H7 (cell line): ENCODE measurements at regions not wholly inside any gene's neighbourhood (a gene's known extent, or its start where the extent isn't known, plus 50 kb on each side); places are given as distances from the start of the nearest gene placed in this dataset.

ENCODE experiments used
- DNase-seq: peaks from one replicate; pipeline ENCODE4 v3.0.0; 2012
- H3K27me3 ChIP-seq: 2 replicates; pipeline ENCODE4 v1.6.0; 2011; ENCODE audit warnings: mild to moderate bottlenecking, low read length; ENCODE audit not compliant: control insufficient read depth, insufficient read depth
- H3K36me3 ChIP-seq: replicated peaks from 2 replicates; pipeline ENCODE4 v1.5.1; 2011; ENCODE audit warnings: low read length; ENCODE audit not compliant: control insufficient read depth, insufficient read depth
- H3K4me3 ChIP-seq: 2 replicates; pipeline ENCODE4 v1.5.1; 2011; ENCODE audit warnings: low read depth, mild to moderate bottlenecking, control low read depth, low read length, moderate library complexity; ENCODE audit not compliant: insufficient read depth

DNA sequence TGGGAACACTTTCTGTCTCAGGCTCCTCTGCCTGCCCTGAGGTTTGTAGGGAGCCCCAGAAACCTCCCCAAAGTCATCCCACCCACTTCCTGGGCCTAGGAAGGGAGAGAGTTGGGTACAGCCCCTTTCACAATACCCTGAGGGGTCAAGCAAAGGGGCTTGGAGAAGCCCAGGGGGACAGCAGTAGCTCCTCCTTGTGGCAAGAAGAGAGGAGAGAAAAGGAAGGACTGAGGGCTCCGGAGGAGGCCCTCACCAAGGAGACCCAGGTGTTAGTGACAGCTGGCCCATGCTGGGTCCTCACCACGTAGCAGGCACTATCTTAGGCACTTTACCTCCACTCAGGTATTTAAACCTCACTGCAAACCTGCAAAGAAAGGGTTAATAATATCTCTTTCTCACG lies 112.8 kb downstream of the IRX5 start:
- H3K36me3 ChIP-seq: no peaks in the 10 kb centered on the region
- no peak overlapping the region for H3K4me3 ChIP-seq
- DNase-seq: no peak
- no peaks in the 10 kb centered on the region for H3K27me3 ChIP-seq

DNA sequence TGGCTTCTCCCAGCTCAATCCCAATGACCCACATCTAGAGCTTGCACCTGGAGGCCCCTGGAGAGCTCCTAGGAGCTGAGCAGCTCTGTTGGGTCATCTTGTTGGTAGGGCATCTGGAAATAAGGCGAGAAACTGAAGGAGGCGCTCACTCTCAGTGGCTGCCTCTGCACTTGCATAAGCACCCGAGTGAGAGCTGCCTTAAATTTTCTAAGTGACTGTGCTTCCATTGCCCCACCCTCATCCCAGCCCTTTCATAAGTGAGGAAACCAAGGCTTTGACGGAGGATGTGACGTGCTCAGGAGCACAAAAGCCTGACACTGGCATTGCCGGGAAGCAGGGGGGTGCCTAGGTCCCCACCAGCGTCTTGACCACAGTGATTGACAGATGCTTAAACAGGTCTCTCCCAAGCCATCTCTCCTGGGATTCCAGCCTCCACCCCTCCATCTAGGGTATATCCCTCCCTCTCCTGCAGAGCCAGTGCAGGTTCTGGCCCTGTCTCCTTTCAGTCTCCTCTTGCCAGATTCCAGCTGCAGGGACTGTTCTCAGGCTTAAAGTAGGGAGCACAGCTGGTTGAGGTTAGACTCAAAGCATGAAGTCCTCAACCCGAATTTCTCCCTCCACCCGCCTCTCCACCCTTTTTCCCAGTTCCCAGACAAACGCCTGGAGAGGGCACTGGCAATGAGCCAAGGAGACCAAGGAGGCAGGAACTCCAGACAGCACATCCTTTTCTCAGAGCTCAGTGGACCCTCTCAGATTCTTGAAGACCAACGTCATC lies 113.7 kb downstream of the IRX5 start:
- DNase-seq: no peak
- Histone ChIP-seq H3K27me3 (no peaks in the 10 kb centered on the region), H3K4me3 (no peak overlapping the region), H3K36me3 (no peaks in the 10 kb centered on the region)

DNA sequence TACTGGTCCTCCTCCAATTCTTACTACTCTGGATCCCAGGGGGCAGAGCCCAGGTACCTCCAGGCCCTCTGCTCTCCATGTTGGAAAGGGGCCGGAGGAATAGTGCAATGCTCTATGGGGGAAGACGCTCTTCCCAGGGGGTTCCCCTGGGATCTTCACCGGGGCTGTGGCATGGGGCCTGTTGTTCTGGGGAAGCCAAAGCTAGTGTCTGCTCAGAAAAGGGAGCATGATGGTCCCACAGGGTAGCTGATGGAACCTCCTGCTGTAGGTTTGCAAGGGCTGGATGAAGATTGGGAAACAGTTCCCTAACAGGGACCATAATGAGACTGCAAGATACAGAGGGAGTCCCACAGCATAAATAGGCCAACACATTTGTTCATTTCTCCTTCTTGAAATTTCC lies 114.7 kb downstream of the IRX5 start:
- no peak overlapping the region for H3K4me3 ChIP-seq
- no peaks in the 10 kb centered on the region for H3K36me3 ChIP-seq
- no peaks in the 10 kb centered on the region for H3K27me3 ChIP-seq
- no peak for DNase-seq

DNA sequence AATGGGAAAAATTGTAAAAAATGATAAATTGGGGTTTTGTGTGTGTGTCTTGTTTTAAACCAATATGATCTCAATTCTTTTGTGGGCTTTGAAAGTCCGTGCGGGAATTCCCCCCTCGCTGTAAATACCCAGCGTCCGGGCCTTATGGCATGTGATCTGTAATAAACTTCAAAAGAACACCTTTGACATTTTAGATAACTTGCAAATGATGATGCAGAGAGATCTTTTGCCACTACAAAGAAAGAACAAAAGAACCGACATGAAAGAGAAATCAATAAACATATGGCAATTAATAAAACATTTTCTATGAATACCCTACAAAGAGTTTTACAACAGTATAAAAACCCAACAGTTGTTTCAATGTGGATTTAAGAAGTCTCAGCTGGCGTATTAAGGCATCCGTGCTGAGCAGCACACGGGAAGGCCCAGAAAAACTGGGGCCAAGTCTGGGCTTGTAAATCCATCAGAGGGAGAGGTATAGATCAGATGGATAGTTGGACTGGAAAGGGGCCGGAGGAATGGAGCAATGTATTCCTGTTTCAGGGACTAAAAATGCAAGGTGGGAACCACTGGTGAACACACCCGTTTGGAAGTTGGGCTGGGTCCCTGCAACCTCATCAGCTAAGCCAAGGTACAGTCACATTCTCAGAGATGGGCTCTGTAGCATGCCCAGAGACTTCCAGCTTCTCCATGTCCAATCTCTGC lies 115.2 kb downstream of the IRX5 start:
- H3K27me3 ChIP-seq: no peaks in the 10 kb centered on the region
- no peak overlapping the region for H3K4me3 ChIP-seq
- H3K36me3 ChIP-seq: no peaks in the 10 kb centered on the region
- DNase-seq: no peak

DNA sequence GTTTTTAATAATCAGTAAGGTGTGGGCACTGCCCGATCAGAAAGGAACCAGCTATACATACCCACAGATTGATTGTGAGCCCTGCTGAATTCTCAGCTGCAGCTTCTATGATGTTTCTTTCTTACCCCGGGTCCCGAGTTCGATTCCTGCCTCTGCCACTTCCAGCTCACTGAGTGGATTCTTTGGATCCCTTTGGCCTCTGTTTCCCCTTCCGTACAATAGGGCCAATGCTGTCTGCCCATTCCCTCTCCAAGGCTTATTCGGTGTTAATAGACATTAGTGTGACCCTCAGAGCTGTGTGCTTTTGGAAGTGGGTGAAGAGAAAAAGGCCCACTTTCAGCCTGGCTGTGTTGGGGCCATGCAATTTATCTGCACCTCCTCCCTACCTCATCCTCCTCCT lies 115.8 kb downstream of the IRX5 start:
- H3K27me3 ChIP-seq: no peaks in the 10 kb centered on the region
- H3K4me3 ChIP-seq: no peak overlapping the region
- H3K36me3 ChIP-seq: no peaks in the 10 kb centered on the region
- no peak for DNase-seq

DNA sequence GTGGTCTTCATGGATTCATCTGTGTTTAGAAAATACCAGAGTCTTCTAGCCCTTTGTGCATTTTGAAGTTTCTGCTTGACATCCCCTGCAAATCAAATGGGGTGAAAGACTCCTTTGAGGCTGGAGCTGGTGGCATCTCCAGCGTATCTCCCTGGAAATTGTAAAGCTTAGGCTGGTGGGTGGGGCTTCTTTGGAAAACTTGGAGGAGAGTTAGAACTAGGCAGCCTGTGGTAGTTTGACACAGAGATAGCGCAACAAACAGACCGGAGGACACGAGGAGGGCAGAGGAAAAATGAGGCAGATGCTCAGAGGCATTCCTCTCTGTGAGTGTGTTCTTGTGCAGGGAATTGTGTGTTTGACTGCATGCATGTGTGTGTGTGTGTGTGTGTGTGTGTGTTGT lies 116.3 kb downstream of the IRX5 start:
- Histone ChIP-seq H3K4me3 (no peak overlapping the region), H3K36me3 (no peaks in the 10 kb centered on the region), H3K27me3 (no peaks in the 10 kb centered on the region)
- no peak for DNase-seq

DNA sequence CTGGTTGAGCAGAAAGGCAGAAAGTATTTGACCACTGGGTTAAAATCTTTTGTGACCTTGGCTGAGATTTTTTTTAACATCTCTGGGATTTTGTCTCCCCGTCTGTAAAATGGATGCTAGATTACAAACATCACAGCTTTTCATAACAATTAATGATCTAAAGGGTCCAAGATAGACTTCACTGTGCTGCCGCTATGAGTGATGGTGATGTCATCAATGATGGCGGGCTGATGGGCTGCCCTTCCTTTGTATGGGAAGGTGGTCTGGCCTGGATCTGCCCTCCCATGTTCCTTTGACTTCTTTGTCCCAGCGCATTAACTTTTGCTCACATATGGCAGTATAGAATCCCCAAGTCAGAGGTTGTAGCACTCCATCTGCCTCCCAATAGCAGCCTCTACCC lies 116.7 kb downstream of the IRX5 start:
- Histone ChIP-seq H3K36me3 (no peaks in the 10 kb centered on the region), H3K4me3 (no peak overlapping the region), H3K27me3 (no peaks in the 10 kb centered on the region)
- DNase-seq: no peak

DNA sequence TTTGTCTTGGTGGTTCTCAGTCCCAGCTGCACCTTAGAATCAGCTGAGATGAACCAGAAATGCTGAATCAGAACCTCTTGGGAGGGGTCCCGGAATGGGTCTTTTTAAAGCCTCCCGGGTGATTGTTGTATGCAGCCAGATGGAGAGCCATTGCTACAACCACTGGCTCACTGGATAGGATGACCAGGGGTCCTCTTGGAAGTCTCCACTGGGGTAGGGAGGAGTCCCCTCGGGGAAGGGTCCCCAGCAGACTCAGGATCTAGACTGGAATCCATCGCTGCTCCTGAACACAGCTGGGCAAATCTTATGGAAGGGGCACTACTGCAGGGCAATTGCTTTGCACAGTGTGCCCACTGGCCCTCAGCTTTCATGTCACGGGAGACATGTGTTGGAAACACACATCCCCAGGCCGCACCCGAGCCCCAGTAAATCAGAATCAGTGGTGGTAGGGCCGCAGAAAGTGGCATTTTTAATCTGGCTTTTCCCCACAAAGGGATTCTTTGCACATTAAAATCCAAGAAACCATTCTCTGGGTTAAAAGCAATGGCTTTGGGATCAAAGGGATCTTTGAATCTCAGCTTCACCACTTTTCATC lies 117.3 kb downstream of the IRX5 start:
- no peak for DNase-seq
- no peaks in the 10 kb centered on the region for H3K27me3 ChIP-seq
- H3K4me3 ChIP-seq: no peak overlapping the region
- H3K36me3 ChIP-seq: no peaks in the 10 kb centered on the region

DNA sequence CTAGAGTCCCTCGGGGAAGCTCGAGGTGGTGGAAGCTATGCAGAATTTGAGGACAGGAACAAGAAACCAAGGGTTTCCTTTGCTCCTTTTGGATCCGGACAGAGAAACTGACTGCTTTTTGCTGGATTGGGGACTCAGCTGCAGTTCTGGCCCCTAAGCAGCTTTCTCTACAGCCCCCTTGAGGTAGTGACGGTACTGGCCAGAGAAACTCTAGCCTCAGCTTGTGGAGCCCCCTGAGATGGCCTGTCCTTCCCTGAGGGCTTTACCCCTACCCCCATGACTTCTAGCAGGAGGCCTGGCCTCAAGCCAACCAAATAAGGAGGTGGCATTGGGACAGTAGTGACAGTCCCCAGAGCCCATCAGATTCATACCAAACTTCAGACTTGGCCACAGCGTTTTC lies 118.1 kb downstream of the IRX5 start:
- H3K4me3 ChIP-seq: no peak overlapping the region
- peak; percentile 55 for DNase-seq
- no peaks in the 10 kb centered on the region for H3K27me3 ChIP-seq
- H3K36me3 ChIP-seq: no peaks in the 10 kb centered on the region

DNA sequence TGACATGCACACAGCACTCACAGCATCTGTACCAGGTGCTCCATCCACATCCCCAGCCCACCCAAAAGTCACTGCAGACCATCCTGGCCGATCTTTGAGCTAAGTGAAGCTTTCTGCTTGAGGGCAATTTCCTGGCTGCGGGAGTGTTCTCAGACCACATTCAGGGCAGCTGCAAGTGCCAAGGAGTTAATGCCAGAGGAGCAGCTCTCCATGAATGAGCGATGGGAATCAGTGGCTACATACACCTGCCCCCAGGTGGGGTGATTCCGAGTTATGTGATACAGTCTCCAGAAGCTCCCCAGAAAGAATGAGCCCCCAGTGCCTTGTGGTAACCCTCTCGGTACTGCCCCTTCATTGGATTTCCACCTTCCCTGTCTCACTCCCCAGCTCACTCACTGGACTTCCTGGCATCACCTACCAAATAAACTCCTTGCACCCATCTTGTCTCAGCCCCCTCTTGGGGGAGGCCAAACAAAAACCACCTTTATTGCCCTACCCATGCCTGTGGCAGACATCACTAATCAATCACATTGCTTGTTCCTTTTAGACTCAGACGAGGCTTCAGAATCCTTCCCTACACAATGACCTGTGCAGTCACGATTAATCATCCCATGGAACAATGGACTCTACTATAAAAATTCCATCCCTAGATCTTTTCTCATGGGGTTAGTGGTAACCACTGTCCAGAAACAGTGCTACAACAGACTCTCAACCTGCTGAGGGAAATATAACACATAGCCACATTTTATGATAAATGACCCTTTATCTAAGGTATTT lies 121.1 kb downstream of the IRX5 start:
- DNase-seq: no peak
- Histone ChIP-seq H3K36me3 (no peaks in the 10 kb centered on the region), H3K4me3 (no peak overlapping the region), H3K27me3 (peaks cover 9% of the 10 kb centered on the region)

DNA sequence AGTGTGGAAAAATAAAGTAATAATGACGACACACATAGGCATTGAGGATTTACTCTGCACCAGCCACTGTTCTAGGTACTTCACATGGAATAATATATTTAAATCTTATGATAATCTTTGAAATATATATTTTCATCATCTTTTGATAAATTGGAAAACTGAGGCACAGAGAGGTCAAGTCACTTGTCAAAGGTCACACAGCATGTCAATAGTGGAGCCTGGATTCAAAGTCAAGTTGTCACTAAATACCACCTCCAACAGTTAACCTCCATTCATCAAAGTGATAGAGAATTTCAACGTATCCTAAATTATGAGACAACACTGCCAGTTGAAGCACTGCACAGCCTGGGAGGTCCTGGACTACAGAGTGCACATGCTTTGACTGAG lies 121.7 kb downstream of the IRX5 start:
- DNase-seq: no peak
- H3K4me3 ChIP-seq: no peak overlapping the region
- peaks cover 15% of the 10 kb centered on the region for H3K27me3 ChIP-seq
- no peaks in the 10 kb centered on the region for H3K36me3 ChIP-seq

DNA sequence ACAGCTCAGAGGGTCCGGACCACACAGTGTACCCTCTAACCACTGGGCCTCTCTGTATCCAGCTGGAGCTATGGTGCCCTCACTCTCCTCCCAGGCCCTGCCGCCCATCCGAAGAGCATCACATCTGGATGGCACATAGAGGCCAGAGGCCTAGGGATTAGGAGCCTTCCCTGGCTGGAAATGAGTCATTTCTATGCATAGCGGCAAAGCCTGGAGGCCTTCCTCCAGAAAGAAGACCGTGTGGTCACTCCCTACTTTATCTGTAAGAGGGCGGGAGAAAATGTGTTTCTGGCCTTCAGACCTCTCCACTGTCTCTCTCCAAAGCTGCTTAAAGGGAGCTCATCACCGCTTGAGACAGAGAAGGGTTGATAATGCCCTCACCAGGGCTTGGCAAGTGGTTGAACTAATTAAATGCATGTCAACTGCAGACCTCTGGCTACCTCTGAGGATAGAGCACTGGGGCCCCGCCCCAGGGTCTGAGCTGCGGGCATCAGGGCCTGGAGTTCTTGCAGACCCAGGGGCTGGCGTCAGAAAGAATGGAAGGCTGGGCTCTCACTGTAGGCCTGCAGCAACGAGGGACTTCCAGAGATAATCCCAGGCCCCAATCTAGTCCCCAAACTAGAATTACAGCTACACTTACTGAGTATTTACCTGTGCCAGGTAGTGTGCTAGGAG lies 122.2 kb downstream of the IRX5 start:
- DNase-seq: no peak
- Histone ChIP-seq H3K4me3 (no peak overlapping the region), H3K27me3 (peaks cover 20% of the 10 kb centered on the region), H3K36me3 (no peaks in the 10 kb centered on the region)

DNA sequence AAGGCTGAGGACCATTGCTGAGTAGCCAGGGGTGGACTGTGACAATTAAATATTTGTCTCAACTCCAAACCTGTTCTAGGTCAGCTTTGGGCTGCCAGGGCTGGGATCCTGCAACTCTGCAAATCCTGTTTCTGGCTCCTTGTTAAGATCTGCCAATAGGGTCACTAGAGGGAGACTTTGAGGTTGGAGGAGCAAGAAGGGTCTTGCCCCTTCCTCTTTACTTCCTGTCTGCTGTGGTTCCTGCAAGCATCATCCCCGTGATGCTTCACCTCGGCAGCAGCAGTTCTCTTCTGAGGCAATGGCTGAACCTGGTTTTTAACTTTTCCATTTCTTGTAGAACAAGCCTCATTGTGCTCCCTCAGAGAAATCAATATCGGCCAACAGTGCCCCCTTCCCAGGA lies 124.6 kb downstream of the IRX5 start:
- H3K27me3 ChIP-seq: peaks cover 25% of the 10 kb centered on the region
- no peak overlapping the region for H3K4me3 ChIP-seq
- H3K36me3 ChIP-seq: no peaks in the 10 kb centered on the region
- peak; percentile 51 for DNase-seq
